Esophagus muscularis mucosa (tissue), 3 donors: ENCODE measurements at regions not wholly inside any gene's neighbourhood (a gene's known extent, or its start where the extent isn't known, plus 50 kb on each side); places are given as distances from the start of the nearest gene placed in this dataset.

Source experiments
- CTCF ChIP-seq, 3 experiments: fragments of 200-600 bp in 2 of 3; fragments of 450-650 bp in 1 of 3; sonication (generic) in 2 of 3; IDR thresholded peaks; one replicate each; pipeline ENCODE4 v1.5.1; 2017 to 2019; ENCODE audit warnings: antibody characterized with exemption in 3 of 3, mild to moderate bottlenecking in 2 of 3, moderate library complexity in 1 of 3
- POLR2A ChIP-seq: fragments of 450-650 bp; IDR thresholded peaks from one replicate; pipeline ENCODE4 v1.6.1; 2017; ENCODE audit warnings: antibody characterized with exemption, moderate library complexity, mild to moderate bottlenecking, low read depth
- POLR2AphosphoS5 ChIP-seq, 2 donors: sonication (generic); formaldehyde crosslinking; IDR thresholded peaks; one replicate each; pipeline ENCODE4 v1.6.1; 2017; ENCODE audit warnings: antibody characterized with exemption in 2 of 2

GRCh38 chr12:28065889-28066630, 93.5 kb upstream of the PTHLH start:
- TF ChIP-seq POLR2A (no peak), POLR2AphosphoS5 (IDR thresholded peaks at IDR 0.05) (no peak), CTCF (IDR thresholded peaks at IDR 0.05) (no peak)
